Activated T-cell treated with anti-CD3 and anti-CD28 coated beads for 24 hours (primary cell): ENCODE measurements at regions not wholly inside any gene's neighbourhood (a gene's known extent, or its start where the extent isn't known, plus 50 kb on each side); places are given as distances from the start of the nearest gene placed in this dataset.
A peak's percentile ranks its signal among the peaks of the same experiment; 100 is the strongest.

ENCODE experiments used
- DNase-seq: peaks from one replicate; pipeline ENCODE4 v3.0.0-alpha.2; 2020; ENCODE audit warnings: low read depth

DNA sequence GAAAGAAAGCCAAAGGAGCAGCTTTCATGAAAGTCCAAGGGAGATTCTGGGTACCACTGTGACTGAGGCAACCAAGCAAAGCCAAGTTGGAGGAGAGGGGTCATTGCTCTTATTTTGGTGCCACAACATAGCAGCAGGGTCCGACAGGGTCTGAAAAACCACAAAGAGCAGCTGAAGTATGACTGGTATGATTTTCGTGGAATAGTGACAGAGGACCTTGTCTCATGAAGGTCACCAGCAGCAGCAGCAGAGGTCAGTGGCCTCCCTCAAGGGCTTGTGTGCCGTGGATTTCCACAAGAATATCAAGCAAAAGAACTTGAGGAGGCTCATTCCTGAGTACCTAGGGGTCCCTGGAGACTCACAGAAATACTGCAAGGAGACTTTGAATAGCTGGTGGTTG, 160.9 kb upstream of the SYT6 start:
- DNase-seq = no peak

DNA sequence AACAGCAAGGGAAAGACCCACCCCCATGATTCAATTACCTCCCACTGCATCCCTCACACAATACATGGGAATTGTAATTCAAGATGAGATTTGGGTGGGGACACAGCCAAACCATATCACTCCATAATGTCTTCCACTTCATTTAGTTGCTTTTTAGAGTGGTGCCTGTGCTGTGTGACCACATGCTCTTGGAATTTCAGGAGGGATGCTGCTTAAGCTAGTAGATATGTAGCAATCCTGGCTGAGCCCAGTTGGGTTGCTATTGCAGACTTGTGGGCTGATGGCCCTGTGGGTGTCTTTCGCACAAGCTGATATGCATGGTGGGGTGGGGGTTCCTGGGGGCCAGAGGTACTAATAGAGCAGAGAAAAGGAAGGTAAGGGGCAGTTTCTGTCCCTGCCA, 160.4 kb upstream of the SYT6 start:
- DNase-seq = no peak

DNA sequence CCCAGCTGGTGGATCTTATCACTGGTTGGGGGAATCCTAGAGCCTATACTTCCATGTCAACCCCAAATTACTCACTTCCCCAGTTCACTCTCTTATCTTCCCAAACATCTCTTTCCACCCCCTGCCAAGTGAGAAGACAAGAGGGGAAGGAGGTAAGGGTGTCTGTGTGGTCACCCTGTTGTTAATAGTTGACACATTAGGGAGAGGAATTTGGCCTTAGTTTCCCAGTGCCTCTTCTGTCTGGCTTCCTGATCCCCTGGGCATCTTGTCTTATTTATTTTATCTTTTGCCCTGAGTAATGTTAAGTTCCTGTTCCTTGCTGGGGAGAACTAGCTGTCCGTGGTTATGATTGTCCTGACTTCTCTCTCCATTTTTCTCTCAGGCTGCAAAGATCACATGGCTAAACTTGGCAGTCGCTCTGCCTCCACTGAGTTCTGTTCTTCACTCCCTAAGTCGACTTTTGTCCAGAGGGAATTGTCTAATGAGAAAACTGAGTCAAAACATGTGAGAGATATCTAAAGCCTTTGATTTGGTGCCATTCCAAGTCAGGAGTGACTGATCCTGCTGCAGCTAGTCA, 157.1 kb upstream of the SYT6 start:
- DNase-seq = no peak

DNA sequence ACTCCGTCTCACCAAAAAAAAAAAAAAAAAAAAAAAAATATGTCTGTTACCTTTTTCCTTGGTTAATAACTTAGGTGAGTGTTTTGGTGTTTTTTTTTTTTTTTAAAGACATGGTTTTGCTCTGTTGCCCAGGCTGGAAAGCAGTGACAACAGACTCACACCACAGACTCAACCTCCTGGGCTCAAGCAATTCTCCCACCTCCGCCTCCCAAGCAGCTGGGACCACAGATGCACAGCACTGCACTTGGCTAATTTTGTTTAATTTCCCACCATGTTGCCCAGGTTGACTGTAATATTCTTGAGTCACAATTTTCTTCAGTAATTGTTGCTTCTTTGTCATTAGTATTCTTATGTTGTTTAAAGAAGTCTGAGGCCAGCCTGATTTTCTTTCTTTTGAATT, 149.2 kb upstream of the SYT6 start:
- no peak for DNase-seq

DNA sequence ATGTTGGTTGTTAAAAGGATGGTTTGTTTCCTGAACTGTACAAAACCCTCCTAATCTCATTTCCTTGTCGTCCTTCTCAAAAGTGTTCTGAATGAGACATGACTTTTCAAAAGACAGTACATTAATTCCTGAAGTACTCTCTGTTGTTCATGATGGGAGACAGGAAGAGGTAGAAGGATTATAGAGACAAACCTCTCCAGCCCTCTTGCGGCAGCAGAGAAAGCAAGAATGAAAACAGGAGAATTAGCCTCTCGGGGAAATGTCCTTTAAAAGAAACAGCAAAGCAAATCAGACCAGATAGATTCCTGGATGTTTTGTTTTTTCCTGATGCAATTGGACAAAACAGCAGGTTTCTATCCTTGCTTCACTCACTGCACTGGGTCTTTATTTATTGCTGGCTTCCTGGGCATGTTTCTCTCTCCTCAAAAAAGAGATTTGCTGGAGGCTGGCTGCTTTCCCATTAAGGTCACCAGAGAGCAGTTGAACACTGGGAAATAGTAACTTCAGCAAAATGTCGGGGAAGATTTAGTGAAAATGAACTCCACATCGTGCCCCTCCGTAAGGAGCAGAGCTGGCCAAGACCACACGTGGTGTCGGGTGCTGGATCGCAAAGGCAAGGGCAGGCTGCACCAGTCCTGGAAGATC, 145.8 kb upstream of the SYT6 start:
- no peak for DNase-seq

DNA sequence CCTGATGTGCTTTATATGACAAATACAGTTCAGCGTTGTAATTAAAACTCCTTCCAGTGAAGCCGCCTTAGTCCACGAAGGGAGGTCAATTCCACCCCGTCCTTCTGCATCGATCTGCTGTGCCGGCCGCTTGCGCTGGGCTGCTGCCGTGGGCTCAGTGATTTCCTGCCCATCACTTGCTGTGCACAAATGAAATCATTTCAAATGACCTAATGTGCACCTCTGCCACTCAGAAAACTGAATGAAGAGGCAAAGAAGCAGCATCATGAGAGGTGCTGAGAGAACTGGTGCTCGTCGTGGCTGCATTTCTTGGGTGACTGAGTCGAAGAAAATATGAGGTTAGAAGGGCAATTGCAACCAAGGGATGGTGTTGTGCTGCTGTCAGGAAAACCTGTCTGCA, 144.3 kb upstream of the SYT6 start:
- DNase-seq = no peak

DNA sequence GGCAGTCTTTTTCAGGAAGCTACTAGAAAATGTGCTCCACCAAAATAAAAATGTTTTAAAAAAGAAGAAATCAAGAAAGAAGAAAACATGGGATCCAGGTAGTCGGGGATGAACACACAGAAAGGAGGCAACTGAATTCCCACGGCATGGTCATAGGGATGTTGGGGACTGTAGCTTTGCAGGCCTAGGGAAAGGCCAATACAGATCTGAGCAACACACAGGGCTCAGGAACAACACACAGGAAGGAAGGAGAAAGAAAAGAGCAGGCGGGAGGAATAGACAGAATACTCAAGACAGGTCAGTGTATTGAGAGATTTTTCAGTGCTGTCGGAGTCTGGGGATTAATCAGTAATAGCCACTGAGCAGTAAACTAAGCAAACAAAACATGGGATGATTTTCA, 142.7 kb upstream of the SYT6 start:
- no peak for DNase-seq

DNA sequence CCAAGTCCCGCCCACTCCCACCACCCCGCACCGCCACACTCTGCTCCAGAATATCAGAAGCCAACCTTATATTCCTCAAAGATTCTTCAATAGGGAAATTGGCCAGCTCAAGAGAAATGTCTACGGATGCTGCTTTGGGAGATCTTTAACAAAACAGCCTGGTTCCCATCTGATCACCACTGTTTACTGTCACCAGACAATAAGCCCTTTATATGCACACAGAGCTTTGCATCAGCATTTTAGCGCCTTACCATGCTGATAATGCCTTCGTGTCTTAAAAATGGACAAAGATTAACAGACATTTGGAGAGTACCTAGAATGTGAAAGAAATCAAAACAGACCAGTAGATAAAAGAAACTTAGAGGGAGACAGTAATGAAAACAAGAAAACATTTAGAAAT, 141.7 kb upstream of the SYT6 start:
- no peak for DNase-seq

DNA sequence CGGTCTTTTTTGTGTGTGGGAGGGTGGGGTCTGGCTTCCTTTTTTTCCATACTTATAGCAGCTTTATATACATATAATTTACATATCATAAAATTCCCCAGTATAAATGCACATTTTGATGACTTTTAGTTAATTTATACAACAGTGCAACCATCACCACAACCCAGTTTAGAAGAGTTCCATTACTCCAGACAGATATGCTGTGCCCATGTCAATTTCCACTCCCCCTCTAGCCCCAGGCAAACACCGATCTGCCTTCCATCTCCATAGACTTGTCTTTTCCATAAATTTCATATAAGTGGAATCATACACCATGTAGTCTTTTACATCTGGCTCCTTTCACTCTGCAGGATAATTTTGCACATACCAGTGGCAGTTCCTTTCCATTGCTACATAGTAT, 139.2 kb upstream of the SYT6 start:
- no peak for DNase-seq

DNA sequence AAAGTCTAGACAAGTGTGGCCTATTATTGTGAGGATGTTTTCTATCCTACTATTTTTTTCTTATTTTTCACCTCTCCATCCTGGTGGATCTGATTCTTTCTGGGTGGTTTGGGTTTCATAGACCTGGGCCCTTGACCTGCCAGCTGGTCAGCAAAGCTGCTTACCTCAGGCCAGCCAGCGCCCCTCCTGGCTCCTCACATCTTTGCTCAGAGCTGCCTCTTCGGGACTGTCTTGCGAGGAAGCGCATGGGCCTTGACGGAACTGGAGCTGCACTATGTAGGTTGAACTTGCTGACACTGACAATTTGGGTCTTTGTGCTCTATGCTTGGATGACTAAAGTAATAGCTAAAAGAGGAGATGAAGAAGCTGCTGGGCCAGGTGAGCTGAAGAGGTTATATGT, 138.5 kb upstream of the SYT6 start:
- DNase-seq = no peak

DNA sequence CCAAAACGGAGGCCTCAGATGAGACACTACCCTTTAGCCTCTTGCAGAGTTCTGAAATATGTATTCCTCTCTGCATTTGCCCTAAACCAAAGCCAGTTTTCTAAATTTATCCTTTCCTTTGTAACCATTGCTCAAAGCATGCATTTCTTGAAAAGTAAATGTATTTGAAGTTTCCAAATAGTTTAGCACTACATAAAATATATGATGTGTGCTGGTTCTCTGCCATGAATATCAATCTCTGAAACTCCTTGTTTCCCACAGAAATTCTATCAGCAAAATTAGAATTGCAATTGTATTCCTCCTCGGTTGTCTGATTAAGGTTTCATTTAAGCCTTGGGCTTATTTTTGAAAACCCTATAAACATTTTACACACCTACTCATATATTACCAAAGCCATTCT, 137.1 kb upstream of the SYT6 start:
- no peak for DNase-seq

DNA sequence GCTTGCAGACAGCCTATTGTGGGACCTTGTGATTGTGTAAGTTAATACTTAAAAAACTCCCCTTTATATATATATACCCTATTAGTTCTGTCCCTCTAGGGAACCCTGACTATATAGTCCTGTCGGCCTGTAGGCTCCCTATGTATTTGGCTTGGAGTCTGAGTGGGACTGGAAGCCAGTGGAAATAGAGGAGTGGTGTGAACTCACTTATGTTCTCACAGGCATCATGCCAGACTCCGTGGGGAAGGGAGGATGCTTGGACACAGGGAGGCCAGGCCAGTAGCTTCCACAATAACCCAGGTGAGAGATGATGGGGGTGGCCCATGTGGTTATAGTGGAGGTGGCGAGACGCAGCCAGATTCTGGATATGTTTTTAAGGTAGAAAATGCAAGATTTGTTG, 136.7 kb upstream of the SYT6 start:
- DNase-seq = no peak

DNA sequence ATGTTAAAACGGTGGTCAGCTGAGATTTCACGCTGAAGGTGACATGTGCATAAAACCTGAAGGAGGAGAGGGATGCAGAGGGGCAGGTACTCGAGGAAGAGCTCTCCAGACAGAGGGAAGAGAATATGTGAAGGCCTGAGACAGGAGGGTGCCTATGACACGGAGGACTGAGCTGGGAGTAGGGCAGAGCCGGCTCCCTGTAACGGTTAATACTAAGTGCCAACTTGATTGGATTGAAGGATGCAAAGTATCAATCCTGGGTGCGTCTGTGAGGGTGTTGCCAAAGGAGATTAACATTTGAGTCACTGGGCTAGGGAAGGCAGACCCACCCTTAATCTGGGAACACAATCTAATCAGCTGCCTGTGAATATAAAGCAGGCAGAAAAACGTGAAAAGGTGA, 136.2 kb upstream of the SYT6 start:
- no peak for DNase-seq

DNA sequence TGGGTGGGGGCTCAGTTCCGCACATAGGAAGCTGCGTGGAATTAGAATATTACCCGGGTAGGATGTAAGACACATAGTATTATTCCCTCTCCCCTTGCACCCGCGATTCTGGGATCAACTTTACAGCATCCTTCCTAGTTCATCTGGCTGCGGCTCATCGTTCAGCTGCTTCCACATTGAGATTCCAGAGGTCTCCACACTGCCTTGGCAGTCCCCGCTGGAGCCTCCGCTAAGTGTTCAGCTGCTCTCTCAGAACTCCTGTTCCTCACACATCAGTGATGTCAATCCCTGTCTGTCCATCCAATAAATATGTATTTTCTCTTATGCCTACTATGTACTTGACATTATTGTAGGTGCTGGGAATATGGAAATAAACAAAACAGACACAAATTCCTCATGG, 135.6 kb upstream of the SYT6 start:
- no peak for DNase-seq

DNA sequence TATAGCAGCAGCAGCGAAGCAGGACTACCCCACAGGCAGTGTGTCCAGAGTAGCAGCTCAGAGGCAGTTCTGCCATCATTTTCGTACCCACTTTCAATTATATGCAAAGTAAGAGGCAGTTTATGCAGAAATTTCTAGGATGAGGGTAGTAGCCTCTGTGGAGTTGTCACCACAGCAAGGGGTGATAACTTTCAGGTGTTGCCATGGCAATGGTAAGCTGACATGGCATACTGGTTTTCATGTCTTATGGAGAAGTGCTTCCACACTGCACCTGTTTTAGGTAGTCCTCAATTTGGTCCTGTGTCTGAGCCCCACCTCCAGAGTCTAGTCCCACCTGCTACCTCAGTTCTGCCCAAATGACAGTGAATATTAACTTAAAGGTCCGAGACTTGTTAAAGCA, 133.3 kb upstream of the SYT6 start:
- no peak for DNase-seq

DNA sequence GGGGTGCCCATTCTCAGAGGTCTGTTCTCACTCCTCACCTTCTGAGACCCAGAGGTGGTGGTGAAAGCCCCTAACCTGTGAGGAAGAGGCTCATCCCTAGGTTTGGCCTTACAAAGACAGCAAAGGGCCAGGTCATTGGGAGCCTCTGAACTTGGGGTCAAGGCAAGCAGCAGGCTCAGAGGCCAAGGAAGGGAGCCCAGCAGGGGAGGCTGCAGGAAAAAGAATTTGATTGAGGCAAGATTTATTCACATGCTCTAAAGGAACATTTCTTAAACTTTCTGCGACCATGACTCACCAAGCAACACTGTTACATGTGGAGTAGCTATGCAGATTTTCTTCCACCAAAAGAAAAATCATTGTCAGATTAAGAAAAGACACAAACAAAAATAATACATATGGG, 132.5 kb upstream of the SYT6 start:
- no peak for DNase-seq

DNA sequence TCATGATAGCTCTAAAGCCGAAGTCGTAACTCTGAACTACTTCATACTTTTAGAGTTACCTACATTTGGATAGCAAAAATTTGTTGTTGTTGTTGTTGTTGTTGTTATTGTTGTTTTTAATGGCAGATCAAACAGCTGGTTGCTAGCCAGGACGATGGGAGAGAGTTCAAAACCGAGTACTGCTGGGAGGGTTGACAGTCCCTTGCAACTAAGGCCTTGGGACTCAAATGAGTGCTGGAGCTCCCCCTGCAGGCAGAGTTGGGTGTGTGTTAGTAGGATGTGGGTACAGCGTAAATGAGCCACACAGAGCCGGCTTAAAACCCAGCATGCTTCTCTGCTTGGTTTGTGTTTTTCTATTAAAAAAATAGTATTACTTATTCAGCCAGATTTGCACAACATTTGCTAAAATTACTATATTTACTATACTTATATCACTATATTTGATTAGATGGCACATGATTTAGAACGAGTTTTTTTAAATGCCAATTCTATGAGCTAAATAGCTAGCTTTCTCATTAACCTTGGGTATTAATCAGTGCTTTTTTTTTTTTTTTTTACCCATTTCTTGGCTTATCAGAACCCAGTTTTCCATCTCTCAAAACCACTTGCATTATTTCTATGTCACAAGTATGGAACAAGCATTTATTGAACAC, 129.2 kb upstream of the SYT6 start:
- DNase-seq = peak; percentile 75

DNA sequence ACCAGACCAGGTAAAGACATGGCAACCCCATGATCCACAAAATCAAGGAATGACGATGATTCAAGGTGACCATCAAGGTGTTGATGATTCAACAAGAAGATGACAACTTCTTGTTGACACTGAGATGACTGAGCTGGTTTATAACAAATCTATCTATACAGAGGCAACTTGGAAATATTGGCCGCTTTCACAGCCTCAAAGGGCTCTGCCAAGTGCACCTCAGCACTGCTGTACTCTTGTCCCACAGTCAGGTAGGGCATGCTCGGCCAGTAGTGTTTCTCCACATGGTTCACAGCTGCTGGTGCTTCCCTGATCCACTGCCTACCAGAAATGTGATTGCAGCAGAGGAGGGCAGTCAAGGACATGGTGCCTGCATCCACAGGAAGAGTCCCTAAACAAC, 125.2 kb upstream of the SYT6 start:
- no peak for DNase-seq

DNA sequence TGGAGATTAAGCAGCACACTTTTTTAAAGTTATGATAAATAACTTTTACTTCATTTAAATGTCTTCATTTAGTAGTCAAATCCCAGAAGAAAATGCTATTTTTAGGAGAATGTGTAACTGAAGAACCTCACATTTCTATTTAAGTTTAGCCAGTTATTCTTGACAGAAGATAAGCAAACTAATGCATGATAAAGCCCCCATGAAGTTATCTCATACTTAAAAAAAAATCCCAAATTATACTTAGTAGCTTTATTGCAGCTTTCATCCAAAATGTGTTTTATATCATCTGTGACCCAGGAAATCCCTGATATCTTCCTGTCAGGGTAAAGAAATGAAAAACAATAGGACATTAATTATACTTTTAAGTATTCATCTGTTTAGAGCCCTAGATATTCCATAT, 124.8 kb upstream of the SYT6 start:
- DNase-seq = no peak

DNA sequence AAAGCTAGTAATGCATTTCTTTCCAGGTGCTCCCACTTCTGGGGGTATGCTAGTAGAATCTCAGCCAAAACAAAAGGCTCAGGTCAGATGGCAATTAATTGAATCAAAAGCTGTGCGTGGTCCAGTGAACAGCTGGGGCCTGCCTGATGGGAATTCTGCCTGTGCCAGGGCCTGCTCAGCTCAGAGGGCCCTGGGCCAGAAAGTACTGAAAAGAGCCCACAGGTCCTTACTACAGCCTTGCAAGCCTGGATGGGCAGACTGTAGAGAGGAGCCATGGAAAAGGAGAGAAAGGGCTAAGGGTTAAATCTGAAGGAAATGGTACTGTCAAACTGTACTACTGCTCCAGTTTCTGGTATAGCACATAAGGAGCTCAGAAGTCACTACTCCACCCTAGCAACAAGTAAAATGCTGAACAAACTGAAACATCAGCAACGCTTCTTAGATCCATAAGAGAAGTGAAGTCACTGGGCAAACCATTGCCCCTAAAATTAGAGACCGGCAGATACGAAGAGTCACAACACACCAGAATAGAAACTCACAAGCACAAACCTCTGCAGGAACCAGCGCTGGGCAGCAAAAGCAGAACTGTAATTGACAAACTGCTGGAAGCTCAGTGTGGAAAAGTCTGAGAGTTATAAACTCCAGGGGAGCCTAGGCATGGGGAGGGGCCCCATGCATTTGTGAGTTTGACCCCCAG, 121.1 kb upstream of the SYT6 start:
- no peak for DNase-seq

DNA sequence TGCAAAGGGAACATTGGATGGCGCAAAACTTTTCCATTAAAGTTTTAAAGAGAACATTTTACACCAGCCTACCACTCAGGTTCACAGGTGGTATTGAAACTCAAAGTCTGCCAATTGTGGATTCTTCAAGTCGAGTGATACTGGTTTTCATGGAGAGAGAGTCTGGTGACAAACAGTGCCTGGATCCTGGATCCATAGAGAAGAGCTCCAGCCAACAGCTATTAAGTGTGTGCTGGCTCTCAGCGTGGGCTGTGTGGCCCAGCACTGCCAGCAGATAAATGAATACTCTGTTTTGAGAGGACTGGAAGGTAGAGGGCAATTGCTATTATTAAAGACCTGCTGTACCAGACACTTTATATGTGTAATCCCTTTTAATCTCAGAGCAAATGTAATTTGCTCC, 118.9 kb upstream of the SYT6 start:
- DNase-seq = no peak

DNA sequence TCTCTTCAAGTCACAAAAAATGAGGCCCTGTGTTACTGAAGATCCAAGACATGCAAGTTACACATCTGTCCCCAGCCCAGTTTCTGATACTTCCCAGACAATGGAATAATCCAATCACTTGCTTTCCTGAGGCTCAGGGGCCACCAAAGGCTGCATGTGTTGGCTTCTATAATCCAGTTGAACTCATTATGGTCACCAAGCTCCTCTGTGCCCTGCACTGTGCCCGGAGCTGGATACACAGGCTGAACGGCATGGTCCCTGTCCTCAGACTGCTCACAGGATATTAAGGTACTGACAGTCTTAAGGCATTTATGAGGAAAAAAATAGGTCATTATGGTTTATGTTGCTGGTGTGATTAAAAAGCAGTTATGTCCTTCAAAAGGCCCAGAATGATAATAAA, 117.0 kb upstream of the SYT6 start:
- DNase-seq = no peak

DNA sequence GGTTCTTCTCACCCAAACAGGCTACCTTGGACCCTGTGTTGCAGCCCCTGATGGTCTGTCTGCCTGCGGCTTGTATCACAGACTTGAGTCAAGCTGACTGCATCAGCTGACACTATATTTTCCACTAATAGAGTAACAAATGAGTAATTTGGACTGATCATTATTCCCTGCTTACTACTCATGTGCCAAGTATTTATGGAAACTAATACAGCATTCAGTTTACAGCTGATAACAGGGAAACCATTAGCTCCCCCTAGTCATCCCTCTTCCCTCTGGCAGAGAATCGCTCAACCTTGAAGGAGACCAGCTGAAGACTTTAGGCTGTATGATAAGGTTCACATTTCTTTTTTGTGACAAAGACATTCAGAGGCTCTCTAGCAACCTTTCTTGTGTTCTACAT, 116.6 kb upstream of the SYT6 start:
- DNase-seq = no peak

DNA sequence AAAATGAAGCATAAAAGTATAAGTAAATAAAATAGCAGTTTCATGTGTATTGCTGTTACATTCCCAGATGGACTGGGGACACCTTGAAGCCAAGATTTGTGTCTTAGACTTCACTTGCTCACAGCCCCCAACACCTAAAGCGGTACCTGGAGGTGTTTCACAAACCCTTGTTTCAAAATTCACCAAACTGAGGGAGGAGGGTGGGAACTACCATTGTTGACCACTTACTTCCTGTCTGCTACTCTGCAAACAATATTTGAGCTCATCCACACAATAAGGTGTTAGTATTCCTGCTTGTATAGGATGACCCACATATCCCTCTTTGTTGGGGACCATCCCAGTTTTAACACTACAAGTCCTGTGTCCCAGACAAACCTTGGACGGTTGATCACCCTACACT, 115.9 kb upstream of the SYT6 start:
- DNase-seq = no peak
